ENCODE measurements at regions not wholly inside any gene's neighbourhood (a gene's known extent, or its start where the extent isn't known, plus 50 kb on each side); places are given as distances from the start of the nearest gene placed in this dataset.

DNA sequence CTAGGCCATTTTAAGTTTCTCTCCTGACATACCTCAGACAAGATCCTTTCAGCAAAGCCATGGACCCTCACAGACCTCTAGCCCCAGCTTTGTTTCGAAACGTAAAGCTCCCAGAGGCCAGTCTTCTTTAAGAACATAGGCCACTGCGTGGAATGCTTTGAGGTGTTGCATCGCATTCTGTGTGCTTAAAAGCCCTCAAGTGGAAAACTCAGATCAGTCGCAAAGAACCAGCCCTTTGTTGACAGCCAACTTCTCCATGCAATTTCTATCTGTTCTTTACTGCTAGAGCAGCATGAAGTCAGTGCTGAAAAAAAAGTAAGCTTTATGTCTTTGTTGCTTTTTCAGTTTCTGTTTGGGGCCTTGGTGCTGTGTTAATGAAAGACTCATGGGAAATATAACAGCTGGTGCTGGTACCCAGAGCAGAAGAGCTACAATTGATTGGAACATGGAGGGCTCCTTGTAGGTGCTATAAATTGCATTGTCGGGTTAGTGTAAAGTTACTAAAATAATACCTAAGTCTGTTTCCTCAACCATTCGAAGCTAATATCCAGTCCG is 142.6 kb downstream of the MAP3K7 start:
- H3K27ac ChIP-seq = no peak overlapping the region
- TF ChIP-seq, protein P1, sequence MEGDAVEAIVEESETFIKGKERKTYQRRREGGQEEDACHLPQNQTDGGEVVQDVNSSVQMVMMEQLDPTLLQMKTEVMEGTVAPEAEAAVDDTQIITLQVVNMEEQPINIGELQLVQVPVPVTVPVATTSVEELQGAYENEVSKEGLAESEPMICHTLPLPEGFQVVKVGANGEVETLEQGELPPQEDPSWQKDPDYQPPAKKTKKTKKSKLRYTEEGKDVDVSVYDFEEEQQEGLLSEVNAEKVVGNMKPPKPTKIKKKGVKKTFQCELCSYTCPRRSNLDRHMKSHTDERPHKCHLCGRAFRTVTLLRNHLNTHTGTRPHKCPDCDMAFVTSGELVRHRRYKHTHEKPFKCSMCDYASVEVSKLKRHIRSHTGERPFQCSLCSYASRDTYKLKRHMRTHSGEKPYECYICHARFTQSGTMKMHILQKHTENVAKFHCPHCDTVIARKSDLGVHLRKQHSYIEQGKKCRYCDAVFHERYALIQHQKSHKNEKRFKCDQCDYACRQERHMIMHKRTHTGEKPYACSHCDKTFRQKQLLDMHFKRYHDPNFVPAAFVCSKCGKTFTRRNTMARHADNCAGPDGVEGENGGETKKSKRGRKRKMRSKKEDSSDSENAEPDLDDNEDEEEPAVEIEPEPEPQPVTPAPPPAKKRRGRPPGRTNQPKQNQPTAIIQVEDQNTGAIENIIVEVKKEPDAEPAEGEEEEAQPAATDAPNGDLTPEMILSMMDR (conservative IDR thresholded peaks at IDR 0.05) = no peak

DNA sequence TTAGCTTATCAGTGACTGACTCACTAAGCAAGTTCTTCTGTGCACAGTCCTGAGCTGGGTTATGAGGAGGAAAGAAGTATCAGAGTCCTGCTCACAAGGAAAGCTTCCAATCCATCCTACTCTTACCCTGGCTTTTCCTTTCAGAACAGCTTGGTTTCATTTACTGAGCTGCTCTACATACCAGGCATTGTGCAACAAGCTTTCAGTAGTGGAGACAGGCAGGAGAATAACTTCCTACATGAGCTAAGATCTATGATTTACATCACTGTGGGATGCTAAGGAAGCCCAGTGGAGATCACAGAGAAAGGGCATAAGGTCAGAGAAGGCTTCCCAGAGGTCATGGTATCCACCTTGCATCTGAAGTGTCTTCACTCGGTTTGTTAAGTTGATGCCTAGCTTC is 144.5 kb downstream of the MAP3K7 start:
- H3K27ac ChIP-seq = 0 out of 2 replicates have a peak overlapping the region, but pooled peaks have one; percentile 49
- TF ChIP-seq, protein P1 (conservative IDR thresholded peaks at IDR 0.05) = no peak

DNA sequence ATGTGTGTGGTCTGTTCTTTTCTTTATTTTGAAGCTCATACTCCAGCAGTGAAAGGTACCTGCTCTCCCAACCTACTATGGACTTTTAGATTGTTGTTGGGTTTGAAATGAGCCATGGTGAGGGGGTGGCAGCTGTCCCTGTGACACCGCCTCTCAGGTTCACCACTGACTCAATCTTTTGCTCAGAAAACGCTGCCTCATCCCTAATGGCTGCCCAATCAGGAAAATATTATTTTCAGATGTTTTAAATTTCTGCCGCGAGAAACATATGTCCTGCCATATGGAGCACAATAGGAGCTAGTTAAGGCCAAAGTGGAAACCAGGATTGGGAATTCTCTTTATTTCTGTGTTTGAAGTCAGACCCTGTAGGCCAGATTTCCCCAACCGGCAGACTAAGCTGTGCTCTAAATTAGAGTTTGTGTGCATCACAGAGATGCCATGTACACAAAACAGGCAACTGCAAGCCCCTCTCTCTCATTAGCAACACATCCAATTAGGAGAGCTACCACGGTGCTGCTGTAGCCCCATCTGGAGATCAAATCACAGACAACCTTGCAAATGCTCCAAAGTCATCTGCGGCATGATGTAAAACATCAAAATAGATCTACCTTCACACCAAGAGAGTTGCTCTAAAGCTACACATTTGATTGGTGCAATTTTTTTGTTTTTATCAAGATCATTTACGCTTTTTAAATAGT is 144.1 kb upstream of the BACH2 start:
- TF ChIP-seq, protein P1 (conservative IDR thresholded peaks at IDR 0.05) = no peak

DNA sequence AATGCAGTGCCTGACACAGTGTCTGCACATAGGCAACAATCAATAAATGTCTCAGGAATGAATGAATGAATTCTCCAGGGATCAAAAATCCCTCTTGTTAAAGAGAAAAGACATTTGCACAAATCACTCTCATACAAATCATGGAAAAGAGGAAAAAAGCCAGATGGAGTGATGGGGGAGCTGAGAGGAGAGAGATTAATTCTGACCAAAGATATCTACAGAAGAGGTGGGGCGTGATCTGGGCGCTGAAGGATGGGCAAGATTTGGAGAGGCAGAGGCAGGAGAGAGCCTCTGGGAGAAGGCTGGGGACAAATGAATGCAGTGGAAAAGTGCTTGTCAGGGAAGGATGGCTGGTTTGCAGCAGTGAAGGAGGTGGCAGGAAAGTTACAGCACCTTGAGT is 142.9 kb upstream of the BACH2 start:
- TF ChIP-seq, protein P1 (conservative IDR thresholded peaks at IDR 0.05) = no peak
- H3K27ac ChIP-seq = no peak overlapping the region

More for the DNA sequence above, 144.1 kb upstream of the BACH2 start:
- peak overlapping the region; percentile 49 for H3K27ac ChIP-seq

DNA sequence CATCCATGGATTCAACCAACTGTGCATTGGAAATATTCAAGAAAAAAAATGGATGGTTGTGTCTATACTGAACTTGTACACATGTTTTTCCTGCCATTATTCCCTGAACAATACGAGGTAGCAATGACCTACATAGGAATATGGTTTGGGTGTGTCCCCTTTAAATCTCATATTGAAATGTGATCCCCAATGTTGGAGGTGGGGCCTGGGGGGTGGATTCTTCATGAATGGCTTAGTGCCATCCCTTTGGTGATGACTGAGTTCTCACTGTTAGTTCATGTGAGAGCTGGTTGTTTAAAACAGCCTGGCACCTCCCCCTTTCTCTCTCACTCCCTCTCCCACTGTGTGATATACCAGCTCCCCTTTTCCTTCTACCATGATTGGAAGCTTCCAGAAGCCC is 139.8 kb upstream of the BACH2 start:
- no peak overlapping the region for H3K27ac ChIP-seq
- TF ChIP-seq, protein P1 (conservative IDR thresholded peaks at IDR 0.05) = no peak

- H3K27ac ChIP-seq = no peak overlapping the region
- TF ChIP-seq, protein P1 (conservative IDR thresholded peaks at IDR 0.05) = no peak
Observed at GRCh38 chr6:90435207-90435899, 138.7 kb upstream of the BACH2 start.

DNA sequence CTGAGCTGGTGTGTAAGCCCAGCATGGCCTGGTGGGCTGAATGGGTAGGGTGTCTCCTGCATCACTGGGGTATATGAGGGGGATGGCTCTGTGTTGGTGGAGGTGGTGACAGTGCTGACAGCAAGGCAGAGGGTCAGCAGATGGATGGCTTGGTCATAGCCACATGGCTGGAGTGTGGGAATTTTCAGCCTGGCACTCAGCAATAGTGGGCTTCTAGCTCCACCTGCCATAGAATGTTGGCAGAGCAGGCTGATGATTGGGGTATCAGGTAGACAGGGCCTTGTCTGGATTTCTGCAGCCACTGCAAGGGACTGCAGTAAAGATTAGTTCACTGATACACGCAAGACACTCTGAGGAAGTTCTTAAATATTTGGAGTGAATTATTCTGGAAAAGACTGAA is 137.5 kb upstream of the BACH2 start:
- TF ChIP-seq, protein P1 (conservative IDR thresholded peaks at IDR 0.05) = no peak
- H3K27ac ChIP-seq = no peak overlapping the region

All from VCaP (cell line).